Activated CD4-positive, CD25-positive, alpha-beta regulatory T cell treated with anti-CD3 and anti-CD28 coated beads, Interleukin-2, amount 50 U/mL, for 24 hours (primary cell): ENCODE measurements at regions not wholly inside any gene's neighbourhood (a gene's known extent, or its start where the extent isn't known, plus 50 kb on each side); places are given as distances from the start of the nearest gene placed in this dataset.

ENCODE experiments used
- ATAC-seq, 2 donors: fragments of 150-1000 bp; cut with Tn5 transposase; one replicate each; pipeline ENCODE4 v1.10.0; 2021; ENCODE audit warnings: mild to moderate bottlenecking in 1 of 2, moderate library complexity in 1 of 2

- no peak for ATAC-seq
Observed at GRCh38 chr1:116262995-116263385, 110.1 kb upstream of the ATP1A1 start.

- no peak for ATAC-seq
Observed at GRCh38 chr1:116265931-116266863, 106.8 kb upstream of the ATP1A1 start.

- no peak for ATAC-seq
Observed at GRCh38 chr1:116266864-116267212, 106.2 kb upstream of the ATP1A1 start.

- ATAC-seq, result no peak
Observed at GRCh38 chr1:116268211-116268610, 104.8 kb upstream of the ATP1A1 start.

GRCh38 chr1:116270316-116271057 lies 102.6 kb upstream of the ATP1A1 start:
- ATAC-seq, result no peak

- no peak for ATAC-seq
Observed at GRCh38 chr1:116273042-116273783, 99.8 kb upstream of the ATP1A1 start.

- ATAC-seq, result no peak
Observed at GRCh38 chr1:116276532-116276931, 96.5 kb upstream of the ATP1A1 start.

- no peak for ATAC-seq
Observed at GRCh38 chr1:116277840-116278540, 95.1 kb upstream of the ATP1A1 start.

GRCh38 chr1:116278541-116278866 lies 94.5 kb upstream of the ATP1A1 start:
- ATAC-seq, result no peak

- ATAC-seq, result no peak
Observed at GRCh38 chr1:116279715-116280114, 93.3 kb upstream of the ATP1A1 start.

GRCh38 chr1:116284819-116285390 lies 88.1 kb upstream of the ATP1A1 start:
- ATAC-seq, result no peak

- ATAC-seq, result no peak
Observed at GRCh38 chr1:116286541-116286971, 86.5 kb upstream of the ATP1A1 start.

- no peak for ATAC-seq
Observed at GRCh38 chr1:116287341-116288200, 85.5 kb upstream of the ATP1A1 start.

- no peak for ATAC-seq
Observed at GRCh38 chr1:116288201-116288598, 84.8 kb upstream of the ATP1A1 start.

- ATAC-seq, result no peak
Observed at GRCh38 chr1:116289193-116289592, 83.9 kb upstream of the ATP1A1 start.

GRCh38 chr1:116290085-116290705 lies 82.8 kb upstream of the ATP1A1 start:
- ATAC-seq, result no peak

- ATAC-seq, result no peak
Observed at GRCh38 chr1:116291024-116291423, 82.0 kb upstream of the ATP1A1 start.

- ATAC-seq, result no peak
Observed at GRCh38 chr1:116292929-116293725, 79.9 kb upstream of the ATP1A1 start.

GRCh38 chr1:116297495-116298212 lies 75.4 kb upstream of the ATP1A1 start:
- ATAC-seq, result no peak
